SIG-M5 treated with dmso at 0.1 percent for 504 hours (cell line): ENCODE measurements at regions not wholly inside any gene's neighbourhood (a gene's known extent, or its start where the extent isn't known, plus 50 kb on each side); places are given as distances from the start of the nearest gene placed in this dataset.
"Not testable (repeated sequence)": the region's sequence is repeated elsewhere in the genome, so short reads cannot be mapped to it uniquely, and the experiment has no call there.

Source experiments
- DNase-seq: peaks from one replicate; lab custom pipeline; 2025; ENCODE audit not compliant: unreplicated experiment; lab: John Stamatoyannopoulos, UW

DNA sequence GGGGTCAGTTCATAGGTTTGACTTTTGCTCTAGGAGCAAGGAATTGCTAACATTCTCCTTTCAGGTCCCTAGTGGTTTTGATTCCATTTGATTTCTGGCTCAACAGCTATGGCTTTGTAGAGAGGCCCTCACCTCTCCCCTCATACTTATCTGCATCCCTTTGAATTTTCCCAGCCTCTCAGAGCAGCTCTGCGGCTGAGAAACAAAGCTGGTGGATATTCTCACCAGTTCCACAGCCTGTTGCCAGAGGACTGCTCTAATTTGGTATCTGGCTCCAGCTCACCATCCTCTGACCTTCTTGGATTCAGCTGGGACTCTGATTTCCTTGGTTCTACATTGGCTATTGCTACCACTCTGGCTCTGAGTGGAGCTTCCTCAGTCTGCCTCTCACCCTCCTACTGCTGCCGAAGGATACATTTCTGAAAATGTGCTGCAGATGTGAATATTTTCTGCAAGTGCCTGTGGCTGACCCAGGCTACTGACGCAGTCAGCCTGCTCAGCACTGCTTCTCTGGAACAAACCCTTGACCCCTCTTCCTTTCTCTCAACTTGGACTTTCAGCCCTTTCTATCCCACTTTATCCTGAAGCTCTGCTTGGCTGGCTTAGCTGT is 110.9 kb upstream of the ENPEP start:
- no peak for DNase-seq

GRCh38 chr4:110361921-110362320 is 114.0 kb upstream of the ENPEP start:
- DNase-seq: peak; percentile 17

GRCh38 chr4:110359076-110359475 is 116.9 kb upstream of the ENPEP start:
- DNase-seq: no peak

DNA sequence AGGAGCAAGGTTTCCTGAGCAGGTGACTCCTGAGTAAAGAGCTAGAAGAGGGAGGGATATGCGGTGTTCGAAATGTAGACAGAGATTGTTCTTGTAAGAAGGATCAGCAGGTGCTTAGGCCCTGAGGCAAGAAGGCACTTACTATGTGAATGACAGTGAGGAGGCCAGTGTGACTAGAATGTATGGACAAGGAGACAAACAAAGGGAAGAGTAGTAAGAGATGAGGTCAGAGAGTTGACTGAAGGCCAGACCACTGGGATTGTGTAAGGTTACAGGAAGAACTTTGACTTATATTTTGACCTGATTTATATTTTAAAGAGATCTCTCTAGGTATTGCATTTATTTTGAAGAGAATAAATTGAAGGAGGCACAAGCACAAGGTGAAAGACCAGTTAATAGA is 118.4 kb upstream of the ENPEP start:
- no peak for DNase-seq

DNA sequence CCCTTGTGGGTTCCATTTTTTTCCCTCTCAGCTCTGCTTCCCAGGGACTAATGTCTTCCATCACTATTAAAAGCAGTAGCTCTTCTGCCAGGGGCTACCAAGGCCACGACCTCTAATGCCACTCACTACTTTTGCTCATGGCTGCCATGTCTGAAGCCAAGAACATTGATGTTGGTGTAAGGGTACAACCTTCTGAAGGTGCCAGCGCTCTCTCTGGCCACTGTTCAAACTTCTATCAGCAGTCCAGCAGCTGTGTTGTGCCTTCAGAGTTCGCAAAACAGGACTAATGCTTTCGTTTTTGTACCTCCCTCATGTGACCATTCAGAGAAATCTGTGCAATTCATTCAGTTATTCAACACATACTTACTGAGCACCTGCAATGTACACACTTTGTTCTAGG is 121.5 kb upstream of the ENPEP start:
- DNase-seq: no peak

- no peak for DNase-seq
These were observed 123.1 kb upstream of the ENPEP start for GRCh38 chr4:110352670-110353442.

DNA sequence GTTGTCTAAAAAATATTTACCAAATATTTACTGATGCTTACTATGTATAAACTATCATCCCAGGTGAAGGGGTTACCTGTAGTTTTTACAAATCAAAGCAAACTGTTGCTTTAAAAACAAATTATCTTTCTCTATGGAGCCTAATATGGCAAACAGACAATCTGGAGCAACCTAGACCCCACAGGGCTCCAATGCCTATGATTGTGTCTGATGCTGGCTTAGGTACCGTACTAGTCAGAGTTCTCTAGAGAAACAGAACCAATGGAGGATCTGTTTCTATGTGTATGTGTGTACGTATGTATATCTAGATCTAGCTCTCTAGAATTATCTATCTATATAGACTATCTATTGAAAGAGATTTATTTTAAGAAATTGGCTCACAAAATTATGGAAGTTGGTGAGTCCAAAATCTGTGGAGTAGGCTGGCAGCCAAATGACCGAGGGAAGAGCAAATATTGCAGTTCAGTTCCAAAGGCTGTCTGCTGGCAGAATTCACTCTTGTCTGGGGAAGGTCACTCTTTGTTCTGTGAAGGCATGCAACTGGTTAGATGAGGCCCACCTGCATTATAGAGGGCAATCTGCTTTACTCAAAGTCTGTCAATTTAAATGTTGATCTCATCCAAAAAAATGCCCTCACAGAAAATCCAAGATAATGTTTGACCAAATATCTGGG is 127.1 kb upstream of the ENPEP start:
- DNase-seq: no peak

- DNase-seq: no peak
These were observed 128.2 kb upstream of the ENPEP start for GRCh38 chr4:110347805-110348204.

GRCh38 chr4:110344165-110344564 is 131.8 kb upstream of the ENPEP start:
- DNase-seq: peak; percentile 0

- no peak for DNase-seq
These were observed 132.4 kb upstream of the ENPEP start for GRCh38 chr4:110343534-110343933.

- not testable (repeated sequence) for DNase-seq
These were observed 134.8 kb upstream of the ENPEP start for GRCh38 chr4:110341118-110341517.

GRCh38 chr4:110335399-110335798 is 137.0 kb upstream of the ELOVL6 start:
- DNase-seq: no peak

DNA sequence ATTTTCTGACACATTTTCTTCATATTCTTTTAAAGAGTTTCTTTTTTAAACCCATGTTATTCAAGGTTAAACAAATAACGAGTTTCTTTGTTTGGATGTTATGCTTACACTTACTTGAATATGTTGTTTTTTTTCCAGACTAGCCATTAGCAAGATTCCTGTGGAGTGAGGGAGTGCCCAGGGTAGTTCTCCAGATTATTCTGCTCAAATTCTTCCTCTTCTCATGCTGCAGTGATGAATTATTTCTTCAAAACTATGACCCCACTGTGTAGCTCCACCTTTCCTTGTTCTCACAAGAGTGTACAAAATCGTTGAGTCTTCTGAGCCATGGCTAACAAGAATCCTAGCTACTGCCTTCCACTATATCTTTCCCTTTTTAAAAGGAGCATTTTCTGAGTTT is 134.1 kb upstream of the ELOVL6 start:
- DNase-seq: no peak

DNA sequence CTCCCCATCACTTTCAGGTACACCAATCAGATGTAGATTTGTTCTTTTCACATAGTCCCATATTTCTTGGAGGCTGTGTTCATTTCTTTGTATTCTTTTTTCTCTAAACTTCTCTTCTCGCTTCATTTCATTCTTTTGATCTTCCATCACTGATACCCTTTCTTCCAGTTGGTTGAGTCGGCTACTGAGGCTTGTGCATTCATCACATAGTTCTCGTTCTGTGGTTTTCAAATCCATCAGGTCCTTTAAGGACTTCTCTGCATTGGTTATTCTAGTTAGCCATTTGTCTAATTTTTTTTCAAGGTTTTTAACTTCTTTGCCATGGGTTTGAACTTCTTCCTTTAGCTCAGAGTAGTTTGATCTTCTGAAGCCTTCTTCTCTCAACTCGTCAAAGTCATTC is 128.0 kb upstream of the ELOVL6 start:
- DNase-seq: not testable (repeated sequence)

- peak; percentile 30 for DNase-seq
These were observed 112.4 kb upstream of the ELOVL6 start for GRCh38 chr4:110310795-110311194.

DNA sequence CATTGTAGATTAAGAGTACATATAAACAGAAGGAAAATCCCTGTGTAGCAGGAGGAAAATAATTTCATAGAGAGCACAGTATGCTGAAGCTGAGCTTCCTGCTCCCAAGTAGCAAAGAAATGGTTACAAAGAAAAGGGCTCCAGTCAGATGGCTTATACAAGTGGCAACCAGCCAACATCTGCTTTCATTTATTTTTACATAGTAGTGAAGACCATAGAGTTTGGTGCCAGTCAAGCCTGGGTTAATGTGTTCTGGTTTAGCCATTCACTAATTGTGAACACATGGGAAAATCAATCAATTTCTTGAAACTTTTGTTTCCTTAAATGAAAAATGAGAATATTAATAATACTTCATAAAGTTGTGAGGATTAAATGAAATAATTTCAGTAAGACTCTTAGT is 111.3 kb upstream of the ELOVL6 start:
- no peak for DNase-seq

DNA sequence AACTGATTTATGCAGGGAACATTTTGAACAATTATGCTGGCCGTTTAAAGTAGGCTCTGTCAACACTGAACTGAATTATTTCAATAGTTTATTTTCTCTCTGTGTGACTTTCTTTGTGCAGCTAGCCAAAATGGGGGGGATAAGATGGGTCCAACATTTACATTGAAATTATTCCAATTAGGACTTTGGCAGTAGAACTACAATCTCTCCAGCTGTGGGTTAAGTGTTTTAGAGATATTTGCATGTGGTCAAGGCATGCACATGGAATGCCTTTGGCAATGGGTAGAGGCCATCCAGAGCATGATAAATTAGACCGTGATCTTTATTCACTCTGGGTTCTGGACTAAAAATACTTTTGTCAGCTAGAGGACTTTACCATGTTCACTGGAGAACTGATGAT is 107.9 kb upstream of the ELOVL6 start:
- no peak for DNase-seq

DNA sequence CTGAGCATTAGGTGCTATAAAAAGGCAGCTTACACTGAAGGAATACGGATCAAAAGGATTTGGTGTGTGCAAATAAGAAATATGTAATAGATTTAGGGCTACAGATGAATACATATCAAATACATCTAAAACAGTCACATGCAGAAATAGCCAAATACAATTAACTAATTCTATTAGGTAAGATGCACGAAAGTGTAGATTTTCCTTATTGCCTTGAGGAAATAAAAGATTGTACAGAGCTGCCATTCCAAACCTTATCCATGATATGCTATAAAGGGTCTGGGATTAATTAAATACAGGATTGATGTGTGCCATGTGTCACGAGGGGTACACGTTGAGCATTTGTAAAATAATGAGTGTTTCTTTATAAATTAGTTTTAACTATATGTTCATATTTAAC is 107.0 kb upstream of the ELOVL6 start:
- DNase-seq: no peak

- no peak for DNase-seq
These were observed 98.5 kb upstream of the ELOVL6 start for GRCh38 chr4:110296892-110297291.

- DNase-seq: no peak
These were observed 95.8 kb upstream of the ELOVL6 start for GRCh38 chr4:110294165-110294564.

DNA sequence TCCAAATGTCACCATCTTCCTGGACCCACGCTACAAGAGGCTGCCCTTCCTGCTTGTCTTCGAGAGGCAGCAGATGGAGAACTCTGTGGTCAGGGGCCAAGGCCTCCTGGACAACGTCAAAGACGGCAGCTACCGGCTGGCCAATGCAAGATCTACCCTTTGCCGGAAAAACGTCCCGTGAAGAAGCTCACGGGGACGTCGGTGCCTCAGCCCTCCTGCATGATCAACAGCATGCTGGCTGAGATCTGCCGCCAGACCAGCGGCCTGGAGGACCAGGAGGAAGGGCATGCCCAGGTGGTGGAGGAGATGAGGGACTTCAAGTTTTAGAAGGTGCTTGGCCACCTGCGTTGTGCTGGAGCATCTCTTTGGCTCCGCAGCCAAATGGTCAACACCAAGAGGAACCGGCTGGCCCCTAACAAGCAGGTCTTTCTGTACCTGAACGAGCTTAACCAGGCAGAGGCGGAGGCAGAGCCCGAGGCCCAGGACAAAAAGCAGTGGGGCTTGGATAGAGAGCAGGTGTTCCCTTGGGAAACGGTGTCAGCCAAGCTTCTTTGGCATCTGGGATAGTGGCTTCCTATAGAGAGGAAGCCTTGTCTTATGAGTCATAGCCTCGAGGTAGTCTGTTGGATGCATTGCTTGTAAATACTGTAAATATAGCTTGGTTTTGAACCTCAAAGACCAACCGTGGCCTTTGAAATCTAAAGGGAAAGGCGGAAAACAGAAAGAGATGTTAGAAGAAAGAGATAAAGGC is 94.8 kb upstream of the ELOVL6 start:
- DNase-seq: no peak

DNA sequence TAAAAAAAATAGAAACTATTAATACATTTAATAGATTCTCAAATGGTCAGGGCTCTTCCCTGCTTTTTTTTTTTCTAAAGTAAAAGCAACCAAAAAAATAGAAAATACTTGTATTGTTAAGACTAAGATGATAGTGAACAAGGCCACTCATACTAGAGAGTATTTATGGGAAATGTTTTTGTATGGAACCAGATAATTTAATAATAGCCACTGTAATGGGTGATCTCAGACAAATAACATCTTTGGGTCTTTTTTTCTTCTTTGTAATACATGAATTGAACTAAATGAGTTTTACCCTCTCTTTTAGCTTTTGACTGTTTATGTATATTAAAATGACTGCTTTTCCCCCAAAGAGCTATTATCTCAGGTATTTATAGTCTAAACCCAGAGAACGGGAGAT is 92.1 kb upstream of the ELOVL6 start:
- no peak for DNase-seq
